Muscle layer of duodenum (tissue), 2 donors: ENCODE measurements at regions not wholly inside any gene's neighbourhood (a gene's known extent, or its start where the extent isn't known, plus 50 kb on each side); places are given as distances from the start of the nearest gene placed in this dataset.

ENCODE experiments used
- H3K27ac ChIP-seq: one replicate; pipeline ENCODE4 v1.7.0; 2013; ENCODE audit warnings: mild to moderate bottlenecking, low read length
- H3K27me3 ChIP-seq: one replicate; pipeline ENCODE4 v1.7.0; 2013; ENCODE audit warnings: low read depth, mild to moderate bottlenecking, control low read depth, low read length
- H3K36me3 ChIP-seq, 2 donors: one replicate each; pipeline ENCODE4 v1.7.0; 2013; ENCODE audit warnings: low read length in 2 of 2, control low read depth in 1 of 2, mild to moderate bottlenecking in 1 of 2; ENCODE audit not compliant: insufficient read depth in 2 of 2, control insufficient read depth in 1 of 2
- H3K4me1 ChIP-seq, 2 donors: one replicate each; pipeline ENCODE4 v1.7.0; 2013; ENCODE audit warnings: low read length in 2 of 2, mild to moderate bottlenecking in 2 of 2, control low read depth in 1 of 2, moderate library complexity in 1 of 2; ENCODE audit not compliant: insufficient read depth in 2 of 2, control insufficient read depth in 1 of 2
- H3K4me3 ChIP-seq, 2 donors: one replicate each; pipeline ENCODE4 v1.7.0; 2013; ENCODE audit warnings: low read length in 2 of 2, low read depth in 1 of 2, mild to moderate bottlenecking in 1 of 2
- H3K9me3 ChIP-seq, 2 donors: one replicate each; pipeline ENCODE4 v1.7.0; 2013; ENCODE audit warnings: low read length in 2 of 2, control low read depth in 1 of 2, mild to moderate bottlenecking in 1 of 2; ENCODE audit not compliant: control insufficient read depth in 1 of 2
- donor health status: healthy.

DNA sequence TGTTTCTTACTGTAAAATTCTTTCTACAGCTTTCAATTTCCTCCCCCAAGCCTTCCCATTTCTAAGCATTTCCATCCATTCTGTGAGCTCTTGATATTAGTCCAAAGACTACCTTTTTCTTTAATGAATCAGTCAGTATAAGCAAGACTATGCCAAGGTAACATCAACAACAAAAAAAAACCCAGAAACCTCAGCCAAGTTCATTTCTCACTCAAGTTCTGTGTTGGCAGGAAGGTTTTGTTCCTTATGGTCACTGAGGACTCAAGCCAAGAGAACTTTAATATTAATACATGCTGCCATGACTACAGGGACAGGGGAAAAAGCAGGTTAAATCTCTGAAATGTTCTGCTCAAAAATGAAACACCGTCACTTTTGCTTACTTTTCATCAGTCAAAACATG lies 621.2 kb upstream of the NRP1 start:
- H3K9me3 ChIP-seq: no peaks in the 10 kb centered on the region
- no peak overlapping the region for H3K4me3 ChIP-seq
- H3K36me3 ChIP-seq: no peaks in the 10 kb centered on the region
- H3K27me3 ChIP-seq: no peaks in the 10 kb centered on the region
- no peak overlapping the region for H3K27ac ChIP-seq
- no peaks in the 10 kb centered on the region for H3K4me1 ChIP-seq

DNA sequence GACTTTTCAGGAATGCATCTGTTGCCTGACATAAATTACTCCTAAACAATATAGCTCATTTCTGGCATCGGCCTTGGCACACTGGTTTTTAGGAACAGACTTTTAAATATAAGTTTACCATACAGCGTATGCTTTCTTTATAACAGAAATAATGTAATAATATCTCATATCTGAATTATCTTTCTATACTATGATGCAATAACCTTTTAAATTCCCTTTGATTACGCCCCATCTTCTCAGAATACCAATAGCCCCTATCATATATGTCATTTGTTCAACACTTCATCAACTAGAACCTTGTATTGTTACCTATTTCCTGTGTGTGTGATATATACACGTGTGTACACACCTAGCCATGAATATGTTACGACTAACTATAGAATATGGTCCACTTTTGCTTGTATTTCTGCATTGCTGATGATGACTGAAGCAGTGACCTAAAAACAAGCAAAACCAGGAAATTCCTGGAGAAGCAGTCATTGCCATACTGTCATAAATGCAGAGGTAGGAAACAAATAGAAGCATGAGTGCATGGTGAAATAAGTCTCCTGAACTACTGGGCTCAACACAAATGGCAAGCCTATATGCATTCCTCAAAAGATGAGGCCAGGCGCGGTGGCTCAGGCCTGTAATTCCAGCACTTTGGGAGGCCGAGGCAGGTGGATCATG lies 618.4 kb upstream of the NRP1 start:
- no peaks in the 10 kb centered on the region for H3K27me3 ChIP-seq
- no peak overlapping the region for H3K4me3 ChIP-seq
- no peaks in the 10 kb centered on the region for H3K36me3 ChIP-seq
- H3K9me3 ChIP-seq: no peaks in the 10 kb centered on the region
- H3K27ac ChIP-seq: no peak overlapping the region
- no peaks in the 10 kb centered on the region for H3K4me1 ChIP-seq

- H3K27me3 ChIP-seq: no peaks in the 10 kb centered on the region
- no peaks in the 10 kb centered on the region for H3K36me3 ChIP-seq
- no peaks in the 10 kb centered on the region for H3K9me3 ChIP-seq
- H3K4me1 ChIP-seq: no peaks in the 10 kb centered on the region
- no peak overlapping the region for H3K27ac ChIP-seq
- H3K4me3 ChIP-seq: no peak overlapping the region
Observed at GRCh38 chr10:33950206-33950605, 615.7 kb upstream of the NRP1 start.

DNA sequence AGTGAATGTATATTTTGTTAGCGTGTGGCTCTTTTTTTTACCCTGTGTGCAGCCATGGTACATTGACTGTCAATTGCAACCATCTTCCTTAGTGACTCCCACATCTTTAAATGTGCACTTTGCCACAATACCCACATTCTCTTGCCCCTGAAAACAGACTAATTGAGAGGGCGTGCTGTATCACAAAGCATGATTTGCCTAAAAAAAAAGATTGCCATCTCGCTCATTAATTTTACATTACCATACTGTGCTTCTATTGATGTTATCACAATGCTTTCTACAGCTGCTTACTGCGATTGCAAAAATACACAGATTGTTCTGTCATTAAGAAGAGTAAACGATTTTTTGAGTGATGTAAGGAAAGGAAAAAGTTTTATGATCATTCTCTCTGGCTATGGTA lies 613.1 kb upstream of the NRP1 start:
- H3K27me3 ChIP-seq: no peaks in the 10 kb centered on the region
- H3K4me1 ChIP-seq: no peaks in the 10 kb centered on the region
- H3K9me3 ChIP-seq: no peaks in the 10 kb centered on the region
- H3K27ac ChIP-seq: no peak overlapping the region
- no peak overlapping the region for H3K4me3 ChIP-seq
- no peaks in the 10 kb centered on the region for H3K36me3 ChIP-seq

DNA sequence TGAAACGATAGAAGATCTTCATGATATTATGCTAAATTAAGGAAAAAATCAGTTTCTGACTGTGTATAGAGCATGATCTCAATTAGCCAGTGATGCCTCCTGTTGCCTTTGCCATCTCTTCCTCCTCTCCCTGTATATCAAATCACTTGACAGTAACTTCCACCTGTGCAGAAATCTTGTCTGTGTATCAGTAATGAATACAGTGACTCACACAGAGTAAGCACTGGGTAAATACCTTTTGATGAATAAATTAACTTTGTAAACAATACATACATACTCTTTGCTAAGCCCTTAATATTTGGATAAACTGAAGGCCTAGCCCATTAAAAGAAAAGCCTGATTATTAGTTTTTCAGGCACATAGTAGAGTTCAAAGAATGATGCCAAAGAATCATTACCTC lies 610.6 kb upstream of the NRP1 start:
- no peaks in the 10 kb centered on the region for H3K9me3 ChIP-seq
- H3K4me3 ChIP-seq: no peak overlapping the region
- no peaks in the 10 kb centered on the region for H3K4me1 ChIP-seq
- no peaks in the 10 kb centered on the region for H3K27me3 ChIP-seq
- H3K36me3 ChIP-seq: no peaks in the 10 kb centered on the region
- H3K27ac ChIP-seq: no peak overlapping the region

DNA sequence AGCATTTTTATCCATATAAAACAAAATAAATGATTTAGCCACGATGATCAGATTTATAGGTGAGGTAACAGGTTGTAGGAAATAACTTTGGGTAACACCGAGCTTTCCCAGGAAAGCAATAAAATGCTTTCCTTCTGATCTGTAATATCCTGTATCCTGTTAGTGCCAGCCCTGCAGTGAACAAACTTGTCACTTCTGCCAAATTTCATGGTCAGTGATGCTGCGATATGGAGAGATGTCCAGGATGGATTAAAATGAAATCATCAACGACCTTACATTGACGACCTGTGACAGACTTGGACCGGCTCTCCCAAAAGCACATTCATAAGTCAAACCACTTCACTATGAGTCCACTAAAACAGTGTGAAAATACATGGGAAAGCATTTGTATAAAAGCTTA lies 608.0 kb upstream of the NRP1 start:
- Histone ChIP-seq H3K9me3 (no peaks in the 10 kb centered on the region), H3K27me3 (no peaks in the 10 kb centered on the region), H3K36me3 (no peaks in the 10 kb centered on the region), H3K4me3 (no peak overlapping the region), H3K27ac (no peak overlapping the region), H3K4me1 (no peaks in the 10 kb centered on the region)

GRCh38 chr10:33939892-33940291 lies 605.4 kb upstream of the NRP1 start:
- Histone ChIP-seq H3K36me3 (no peaks in the 10 kb centered on the region), H3K27me3 (no peaks in the 10 kb centered on the region), H3K27ac (no peak overlapping the region), H3K9me3 (no peaks in the 10 kb centered on the region), H3K4me3 (no peak overlapping the region), H3K4me1 (no peaks in the 10 kb centered on the region)

- H3K9me3 ChIP-seq: no peaks in the 10 kb centered on the region
- no peak overlapping the region for H3K27ac ChIP-seq
- H3K4me3 ChIP-seq: no peak overlapping the region
- H3K4me1 ChIP-seq: no peaks in the 10 kb centered on the region
- H3K27me3 ChIP-seq: no peaks in the 10 kb centered on the region
- no peaks in the 10 kb centered on the region for H3K36me3 ChIP-seq
Observed at GRCh38 chr10:33939410-33939809, 604.9 kb upstream of the NRP1 start.

- no peaks in the 10 kb centered on the region for H3K27me3 ChIP-seq
- no peaks in the 10 kb centered on the region for H3K9me3 ChIP-seq
- H3K36me3 ChIP-seq: no peaks in the 10 kb centered on the region
- H3K27ac ChIP-seq: no peak overlapping the region
- no peaks in the 10 kb centered on the region for H3K4me1 ChIP-seq
- H3K4me3 ChIP-seq: no peak overlapping the region
Observed at GRCh38 chr10:33938001-33938400, 603.5 kb upstream of the NRP1 start.

GRCh38 chr10:33937036-33937730 lies 602.7 kb upstream of the NRP1 start:
- no peaks in the 10 kb centered on the region for H3K9me3 ChIP-seq
- H3K36me3 ChIP-seq: no peaks in the 10 kb centered on the region
- H3K4me1 ChIP-seq: no peaks in the 10 kb centered on the region
- H3K27ac ChIP-seq: no peak overlapping the region
- no peaks in the 10 kb centered on the region for H3K27me3 ChIP-seq
- no peak overlapping the region for H3K4me3 ChIP-seq

DNA sequence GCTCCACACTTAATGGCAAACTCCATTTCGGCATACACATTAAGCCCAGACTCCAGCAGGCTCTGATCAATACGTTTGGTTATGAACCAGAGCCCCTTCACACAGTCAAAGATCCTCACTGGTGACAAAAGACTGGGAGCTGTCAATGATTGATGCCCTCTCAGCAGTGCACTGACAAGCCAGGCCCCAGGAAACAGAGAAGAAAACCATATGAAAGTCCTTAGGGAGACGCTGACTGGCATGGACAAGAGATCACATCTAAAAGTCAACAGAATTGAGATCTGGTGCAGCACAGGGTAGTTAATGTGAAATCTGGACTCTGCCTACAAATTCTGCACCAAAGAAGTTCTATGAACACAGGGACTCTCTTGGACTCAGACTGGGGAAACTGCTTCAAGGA lies 600.9 kb upstream of the NRP1 start:
- Histone ChIP-seq H3K27ac (no peak overlapping the region), H3K9me3 (no peaks in the 10 kb centered on the region), H3K4me1 (no peaks in the 10 kb centered on the region), H3K27me3 (no peaks in the 10 kb centered on the region), H3K36me3 (no peaks in the 10 kb centered on the region), H3K4me3 (no peak overlapping the region)

GRCh38 chr10:33930079-33930478 lies 595.6 kb upstream of the NRP1 start:
- Histone ChIP-seq H3K36me3 (no peaks in the 10 kb centered on the region), H3K27ac (no peak overlapping the region), H3K4me3 (no peak overlapping the region)

More at GRCh38 chr10:33930079-33930478, 595.6 kb upstream of the NRP1 start:
- no peaks in the 10 kb centered on the region for H3K9me3 ChIP-seq
- H3K27me3 ChIP-seq: no peaks in the 10 kb centered on the region
- H3K4me1 ChIP-seq: no peaks in the 10 kb centered on the region
